GM12892 (cell line): ENCODE measurements at regions not wholly inside any gene's neighbourhood (a gene's known extent, or its start where the extent isn't known, plus 50 kb on each side); places are given as distances from the start of the nearest gene placed in this dataset.

ENCODE experiments used
- POLR2A ChIP-seq: IDR thresholded peaks from 2 replicates; pipeline ENCODE4 v1.6.1; 2011; ENCODE audit warnings: low read depth, low read length, control low read depth
- TAF1 ChIP-seq: IDR thresholded peaks from 2 replicates; pipeline ENCODE4 v1.6.1; 2011; ENCODE audit warnings: low read depth, mild to moderate bottlenecking, control low read depth, low read length, borderline replicate concordance

DNA sequence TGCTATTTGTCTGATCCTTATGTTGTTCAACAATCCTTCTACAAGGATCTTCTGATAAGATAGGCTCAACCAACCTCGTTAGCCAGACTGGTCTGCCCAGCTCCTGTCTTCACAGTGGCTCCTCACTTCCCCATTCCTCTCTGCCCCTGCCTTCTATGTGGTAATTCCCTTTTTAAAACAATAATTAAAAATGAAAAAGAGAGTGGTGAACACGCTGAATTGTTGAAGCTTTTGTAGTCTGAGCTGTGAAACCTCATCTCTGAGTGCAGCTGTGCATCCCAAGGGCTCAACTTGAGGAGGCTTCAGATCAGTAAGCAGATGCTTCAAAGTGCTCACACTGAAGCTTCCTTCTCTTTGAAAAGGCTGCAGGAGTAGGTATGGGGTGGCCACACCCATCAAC, 70.7 kb upstream of the JUN start:
- no peak for TF ChIP-seq TAF1
- no peak for TF ChIP-seq POLR2A
